ENCODE measurements at regions not wholly inside any gene's neighbourhood (a gene's known extent, or its start where the extent isn't known, plus 50 kb on each side); places are given as distances from the start of the nearest gene placed in this dataset.

- Histone ChIP-seq H3K4me3 (no peak overlapping the region), H3K36me3 (no peaks in the 10 kb centered on the region), H3K4me1 (no peaks in the 10 kb centered on the region), H3K9me3 (peaks cover 0 to 18% (median 4%) of the 10 kb centered on the region in 8 donors), H3K27ac (no peak overlapping the region), H3K27me3 (replicated peaks in 1 of 7) (peaks cover 0 to 3% (median 0%) of the 10 kb centered on the region in 7 donors)
- 43 to 74% (median 68%) methylated on average over 3 of the region's 3 CpGs for WGBS, 5 donors
- DNase-seq = no peak
- TF ChIP-seq CTCF (IDR thresholded peaks at IDR 0.05 in 8 of 11, conservative IDR thresholded peaks at IDR 0.05 in 3 of 11) (no peak), POLR2AphosphoS5 (IDR thresholded peaks at IDR 0.05) (no peak), POLR2A (IDR thresholded peaks at IDR 0.05) (no peak)
- intact Hi-C loops (cut with DNase I; ENCODE audit: low total_unique reads) = no loop called here
Measured at GRCh38 chr15:93583552-93583951, 494.5 kb upstream of the RGMA start.

DNA sequence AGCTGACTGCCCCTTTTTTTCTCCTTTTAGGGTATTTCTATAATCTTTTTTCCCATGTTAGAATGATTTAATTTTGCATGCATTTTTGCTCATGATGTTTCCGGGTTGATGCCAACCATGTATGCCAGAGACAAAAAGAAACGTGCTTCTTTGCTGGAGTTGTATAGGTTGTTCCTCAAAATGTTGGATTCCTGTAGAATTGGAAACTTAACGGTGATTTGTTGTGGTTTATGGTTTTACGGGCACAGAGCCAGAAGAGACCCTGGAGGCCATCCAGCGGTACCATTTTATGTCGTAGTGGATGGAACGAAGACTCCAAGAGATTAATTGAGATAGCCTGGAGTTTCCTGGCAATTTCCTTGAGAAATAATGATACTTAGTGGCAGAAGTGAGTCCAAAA, 481.5 kb upstream of the RGMA start:
- TF ChIP-seq CTCF (IDR thresholded peaks at IDR 0.05 in 8 of 11, conservative IDR thresholded peaks at IDR 0.05 in 3 of 11) (no peak), POLR2AphosphoS5 (IDR thresholded peaks at IDR 0.05) (no peak), POLR2A (IDR thresholded peaks at IDR 0.05) (no peak)
- WGBS, 5 donors = 71 to 89% (median 77%) methylated on average over 7 of the region's 7 CpGs
- no peaks in the 10 kb centered on the region for H3K27me3 ChIP-seq (replicated peaks in 1 of 7)

DNA sequence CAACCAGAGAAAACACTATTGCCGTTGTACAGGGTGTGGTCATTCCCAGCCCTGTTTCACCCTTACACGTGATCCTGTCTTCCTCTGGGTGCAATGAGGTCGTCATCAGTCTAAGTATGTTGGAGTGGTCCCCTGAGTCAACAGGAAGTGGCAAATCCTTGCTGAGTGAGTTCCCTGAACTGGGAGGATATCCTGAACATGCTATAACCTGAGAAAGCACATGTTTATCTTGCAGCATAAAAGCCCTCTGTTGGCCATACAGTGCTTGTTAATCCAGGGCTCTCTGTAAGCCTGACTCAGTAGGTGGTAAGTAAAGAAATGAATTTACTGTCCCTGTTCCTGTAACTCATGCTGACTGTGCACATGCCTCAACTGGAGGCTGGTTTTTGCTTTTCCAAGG, 477.8 kb upstream of the RGMA start:
- 23 to 49% (median 35%) methylated on average over 3 of the region's 3 CpGs for WGBS, 5 donors
- DNase-seq = no peak
- H3K4me1 ChIP-seq = no peaks in the 10 kb centered on the region
- H3K27me3 ChIP-seq (replicated peaks in 1 of 7) = no peaks in the 10 kb centered on the region
- no peaks in the 10 kb centered on the region for H3K36me3 ChIP-seq
- intact Hi-C loops (cut with DNase I; ENCODE audit: low total_unique reads) = no loop called here
- H3K9me3 ChIP-seq = no peaks in the 10 kb centered on the region
- TF ChIP-seq CTCF (IDR thresholded peaks at IDR 0.05 in 8 of 11, conservative IDR thresholded peaks at IDR 0.05 in 3 of 11) (no peak), POLR2A (IDR thresholded peaks at IDR 0.05) (no peak), POLR2AphosphoS5 (IDR thresholded peaks at IDR 0.05) (no peak)
- no peak overlapping the region for H3K27ac ChIP-seq
- H3K4me3 ChIP-seq = no peak overlapping the region

More for the DNA sequence above, 481.5 kb upstream of the RGMA start:
- no peaks in the 10 kb centered on the region for H3K9me3 ChIP-seq
- H3K4me3 ChIP-seq = no peak overlapping the region
- no peak for DNase-seq
- H3K4me1 ChIP-seq = no peaks in the 10 kb centered on the region
- H3K27ac ChIP-seq = no peak overlapping the region
- H3K36me3 ChIP-seq = no peaks in the 10 kb centered on the region
- intact Hi-C loops (cut with DNase I; ENCODE audit: low total_unique reads) = no loop called here

- Histone ChIP-seq H3K4me1 (no peaks in the 10 kb centered on the region), H3K9me3 (no peaks in the 10 kb centered on the region), H3K27me3 (replicated peaks in 1 of 7) (no peaks in the 10 kb centered on the region), H3K36me3 (no peaks in the 10 kb centered on the region), H3K27ac (no peak overlapping the region), H3K4me3 (no peak overlapping the region)
- no peak for TF ChIP-seq POLR2A (IDR thresholded peaks at IDR 0.05)
- no peak for TF ChIP-seq POLR2AphosphoS5 (IDR thresholded peaks at IDR 0.05)
- no peak for TF ChIP-seq CTCF (IDR thresholded peaks at IDR 0.05 in 8 of 11, conservative IDR thresholded peaks at IDR 0.05 in 3 of 11)
- intact Hi-C loops (cut with DNase I; ENCODE audit: low total_unique reads) = no loop called here
- DNase-seq = no peak
- 72 to 85% (median 77%) methylated on average over 4 of the region's 4 CpGs for WGBS, 5 donors
Measured at GRCh38 chr15:93565201-93565600, 476.2 kb upstream of the RGMA start.

Data from spleen (tissue), 11 donors.